Neural cell (in vitro differentiated cells): ENCODE measurements at regions not wholly inside any gene's neighbourhood (a gene's known extent, or its start where the extent isn't known, plus 50 kb on each side); places are given as distances from the start of the nearest gene placed in this dataset.

ENCODE experiments used
- EP300 ChIP-seq: fragments of 450-650 bp; conservative IDR thresholded peaks from 2 replicates; pipeline ENCODE4 v1.6.1; 2014; ENCODE audit warnings: antibody characterized with exemption, mild to moderate bottlenecking, moderate library complexity; ENCODE audit not compliant: poor library complexity, severe bottlenecking
- EZH2 ChIP-seq: fragments of 200-600, 300-800 bp; shearing (Covaris generic), sonication (generic); IDR thresholded peaks from 2 replicates; pipeline ENCODE4 v1.6.1; 2014; ENCODE audit warnings: antibody characterized with exemption, low read length, borderline replicate concordance, mild to moderate bottlenecking; ENCODE audit not compliant: insufficient read depth, poor library complexity, severe bottlenecking
- POLR2AphosphoS5 ChIP-seq: IDR thresholded peaks from 2 replicates; pipeline ENCODE4 v1.6.1; 2012
- RAD21 ChIP-seq: fragments of 450-650 bp; conservative IDR thresholded peaks from 2 replicates; pipeline ENCODE4 v1.6.1; 2014; ENCODE audit warnings: antibody characterized with exemption, mild to moderate bottlenecking, moderate library complexity
- SMC3 ChIP-seq: fragments of 450-650 bp; conservative IDR thresholded peaks from 2 replicates; pipeline ENCODE4 v1.6.1; 2014; ENCODE audit warnings: antibody characterized with exemption, mild to moderate bottlenecking, moderate library complexity; ENCODE audit not compliant: poor library complexity
- TAF1 ChIP-seq: IDR thresholded peaks from 2 replicates; pipeline ENCODE4 v1.6.1; 2012; ENCODE audit warnings: low read depth
- TF ChIP-seq, protein P1 (sequence below): fragments of 450-650 bp; IDR thresholded peaks from 2 replicates; pipeline ENCODE4 v1.5.1; 2014; ENCODE audit warnings: antibody characterized with exemption, mild to moderate bottlenecking, moderate library complexity; ENCODE audit not compliant: poor library complexity, severe bottlenecking
- TF ChIP-seq, protein P2 (sequence below): IDR thresholded peaks from 2 replicates; pipeline ENCODE4 v1.6.1; 2012; ENCODE audit warnings: borderline replicate concordance

DNA sequence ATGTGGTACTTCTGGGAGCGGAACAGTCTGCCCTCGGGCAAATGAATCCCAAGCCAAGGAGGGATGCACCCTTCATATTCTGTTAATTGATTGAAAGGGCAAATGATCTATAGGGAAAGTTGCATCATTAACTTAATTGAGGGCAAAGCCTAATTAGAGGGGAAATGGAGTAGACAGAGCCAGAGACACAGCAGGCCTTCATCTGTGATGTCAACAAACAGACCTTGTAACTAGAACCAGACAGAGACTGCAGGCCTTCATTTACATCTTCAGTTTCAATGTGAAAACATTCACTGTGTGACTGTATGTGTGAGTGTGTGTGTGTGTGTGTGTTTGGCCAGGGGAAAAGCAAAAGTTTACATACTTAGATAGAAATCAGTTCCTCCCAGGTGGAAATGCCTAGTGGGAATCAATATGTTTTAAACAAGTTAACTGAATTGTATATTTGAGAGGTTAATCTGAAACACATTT, 126.4 kb downstream of the SPRY2 start:
- TF ChIP-seq EP300 (no peak), EZH2 (no peak), SMC3 (no peak), RAD21 (no peak), POLR2AphosphoS5 (no peak), TAF1 (no peak)
- TF ChIP-seq, protein P1, sequence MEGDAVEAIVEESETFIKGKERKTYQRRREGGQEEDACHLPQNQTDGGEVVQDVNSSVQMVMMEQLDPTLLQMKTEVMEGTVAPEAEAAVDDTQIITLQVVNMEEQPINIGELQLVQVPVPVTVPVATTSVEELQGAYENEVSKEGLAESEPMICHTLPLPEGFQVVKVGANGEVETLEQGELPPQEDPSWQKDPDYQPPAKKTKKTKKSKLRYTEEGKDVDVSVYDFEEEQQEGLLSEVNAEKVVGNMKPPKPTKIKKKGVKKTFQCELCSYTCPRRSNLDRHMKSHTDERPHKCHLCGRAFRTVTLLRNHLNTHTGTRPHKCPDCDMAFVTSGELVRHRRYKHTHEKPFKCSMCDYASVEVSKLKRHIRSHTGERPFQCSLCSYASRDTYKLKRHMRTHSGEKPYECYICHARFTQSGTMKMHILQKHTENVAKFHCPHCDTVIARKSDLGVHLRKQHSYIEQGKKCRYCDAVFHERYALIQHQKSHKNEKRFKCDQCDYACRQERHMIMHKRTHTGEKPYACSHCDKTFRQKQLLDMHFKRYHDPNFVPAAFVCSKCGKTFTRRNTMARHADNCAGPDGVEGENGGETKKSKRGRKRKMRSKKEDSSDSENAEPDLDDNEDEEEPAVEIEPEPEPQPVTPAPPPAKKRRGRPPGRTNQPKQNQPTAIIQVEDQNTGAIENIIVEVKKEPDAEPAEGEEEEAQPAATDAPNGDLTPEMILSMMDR, result no peak
- TF ChIP-seq, protein P2, sequence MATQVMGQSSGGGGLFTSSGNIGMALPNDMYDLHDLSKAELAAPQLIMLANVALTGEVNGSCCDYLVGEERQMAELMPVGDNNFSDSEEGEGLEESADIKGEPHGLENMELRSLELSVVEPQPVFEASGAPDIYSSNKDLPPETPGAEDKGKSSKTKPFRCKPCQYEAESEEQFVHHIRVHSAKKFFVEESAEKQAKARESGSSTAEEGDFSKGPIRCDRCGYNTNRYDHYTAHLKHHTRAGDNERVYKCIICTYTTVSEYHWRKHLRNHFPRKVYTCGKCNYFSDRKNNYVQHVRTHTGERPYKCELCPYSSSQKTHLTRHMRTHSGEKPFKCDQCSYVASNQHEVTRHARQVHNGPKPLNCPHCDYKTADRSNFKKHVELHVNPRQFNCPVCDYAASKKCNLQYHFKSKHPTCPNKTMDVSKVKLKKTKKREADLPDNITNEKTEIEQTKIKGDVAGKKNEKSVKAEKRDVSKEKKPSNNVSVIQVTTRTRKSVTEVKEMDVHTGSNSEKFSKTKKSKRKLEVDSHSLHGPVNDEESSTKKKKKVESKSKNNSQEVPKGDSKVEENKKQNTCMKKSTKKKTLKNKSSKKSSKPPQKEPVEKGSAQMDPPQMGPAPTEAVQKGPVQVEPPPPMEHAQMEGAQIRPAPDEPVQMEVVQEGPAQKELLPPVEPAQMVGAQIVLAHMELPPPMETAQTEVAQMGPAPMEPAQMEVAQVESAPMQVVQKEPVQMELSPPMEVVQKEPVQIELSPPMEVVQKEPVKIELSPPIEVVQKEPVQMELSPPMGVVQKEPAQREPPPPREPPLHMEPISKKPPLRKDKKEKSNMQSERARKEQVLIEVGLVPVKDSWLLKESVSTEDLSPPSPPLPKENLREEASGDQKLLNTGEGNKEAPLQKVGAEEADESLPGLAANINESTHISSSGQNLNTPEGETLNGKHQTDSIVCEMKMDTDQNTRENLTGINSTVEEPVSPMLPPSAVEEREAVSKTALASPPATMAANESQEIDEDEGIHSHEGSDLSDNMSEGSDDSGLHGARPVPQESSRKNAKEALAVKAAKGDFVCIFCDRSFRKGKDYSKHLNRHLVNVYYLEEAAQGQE, result no peak
